ENCODE measurements at regions not wholly inside any gene's neighbourhood (a gene's known extent, or its start where the extent isn't known, plus 50 kb on each side); places are given as distances from the start of the nearest gene placed in this dataset.

DNA sequence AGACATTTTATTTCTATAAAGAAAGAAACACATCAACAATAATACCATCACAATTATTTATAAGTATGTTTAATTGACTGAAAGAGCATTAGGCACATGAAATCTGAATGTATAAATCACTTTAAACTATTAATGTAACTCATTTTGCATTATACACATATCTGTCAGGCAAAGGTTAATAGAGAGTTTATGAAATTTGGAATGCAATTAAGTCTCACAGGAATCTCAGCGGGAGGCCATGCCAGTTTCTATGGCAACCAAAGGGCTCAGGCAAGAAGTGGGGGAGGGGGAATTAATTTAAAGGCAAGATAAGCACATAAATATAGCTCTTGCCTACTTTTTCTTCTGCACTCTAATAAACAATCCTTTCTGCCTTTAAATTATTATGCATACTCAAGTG lies 152.6 kb downstream of the SLC16A9 start:
- no peak for TF ChIP-seq CTCF (IDR thresholded peaks at IDR 0.05; ENCODE audit: low read depth, low read length)
- no peak for TF ChIP-seq MAX (IDR thresholded peaks at IDR 0.05; ENCODE audit: low read depth, low read length)
- TF ChIP-seq MYC (IDR thresholded peaks at IDR 0.05; ENCODE audit: low read depth, low read length) = no peak
- TF ChIP-seq POLR2A (IDR thresholded peaks at IDR 0.05; ENCODE audit: extremely low read depth, insufficient read length) = no peak

All from NB4 (cell line).